D721Med (cell line): ENCODE measurements at regions not wholly inside any gene's neighbourhood (a gene's known extent, or its start where the extent isn't known, plus 50 kb on each side); places are given as distances from the start of the nearest gene placed in this dataset.
A peak's percentile ranks its signal among the peaks of the same experiment; 100 is the strongest.
"Not testable (repeated sequence)": the region's sequence is repeated elsewhere in the genome, so short reads cannot be mapped to it uniquely, and the experiment has no call there.

ENCODE experiments used
- DNase-seq: peaks from one replicate; pipeline ENCODE4 v3.0.0; 2011; ENCODE audit warnings: low spot score; ENCODE audit not compliant: insufficient read length
- FAIRE-seq: peaks from 2 replicates; lab custom pipeline; 2011; peaks lifted over from hg19 to GRCh38; lab: Jason Lieb, UNC
- TF ChIP-seq, protein P1 (sequence below): IDR thresholded peaks from 2 replicates; pipeline ENCODE4 v1.5.1; 2012; ENCODE audit warnings: mild to moderate bottlenecking, control low read depth; ENCODE audit not compliant: insufficient read depth; ENCODE audit errors: missing control alignments

DNA sequence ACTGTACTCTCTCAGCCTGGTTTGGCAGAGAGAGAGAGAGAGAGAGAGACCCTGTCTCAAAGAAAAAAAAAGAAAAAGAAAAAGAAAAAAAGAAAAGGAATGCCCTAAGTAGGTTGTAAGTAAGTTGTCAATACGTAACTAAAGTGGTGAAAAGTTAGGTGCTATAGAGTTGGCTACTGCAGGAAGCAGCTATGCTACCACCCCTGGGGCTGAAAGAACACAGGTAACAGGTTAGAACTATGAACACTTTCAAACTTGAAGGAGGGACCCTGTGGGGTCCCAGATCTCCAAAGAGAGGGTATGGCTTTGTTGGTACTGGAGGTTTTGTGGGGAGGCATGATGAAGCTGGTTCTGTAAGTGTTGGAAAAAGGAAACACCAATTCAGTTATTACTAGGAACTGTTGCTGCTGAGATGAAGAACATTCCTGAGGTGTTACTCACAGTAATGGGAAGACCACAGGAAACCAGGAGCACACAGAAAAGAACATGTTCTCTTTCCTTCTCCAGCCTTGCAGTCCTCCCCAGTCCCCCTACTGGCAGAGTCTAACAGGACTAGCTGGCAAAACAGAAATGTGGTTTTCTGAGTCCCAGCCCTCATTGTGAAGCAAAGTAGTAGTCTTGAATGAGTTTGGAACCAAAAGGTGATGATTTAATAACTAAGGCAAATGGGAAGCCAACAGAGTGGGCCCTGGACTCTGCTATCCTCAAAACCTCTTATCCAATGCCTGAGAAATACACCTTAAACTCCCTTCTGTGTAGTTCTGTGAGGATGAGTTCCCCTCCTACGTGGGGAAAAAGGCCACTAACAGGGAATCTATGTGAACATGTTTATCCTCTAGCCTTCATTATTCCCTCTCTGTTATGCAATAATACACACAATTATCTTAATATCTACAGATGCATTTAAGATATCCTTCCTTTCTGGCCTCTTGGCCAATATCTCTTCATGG lies 427.0 kb upstream of the DDI1 start:
- TF ChIP-seq, protein P1, sequence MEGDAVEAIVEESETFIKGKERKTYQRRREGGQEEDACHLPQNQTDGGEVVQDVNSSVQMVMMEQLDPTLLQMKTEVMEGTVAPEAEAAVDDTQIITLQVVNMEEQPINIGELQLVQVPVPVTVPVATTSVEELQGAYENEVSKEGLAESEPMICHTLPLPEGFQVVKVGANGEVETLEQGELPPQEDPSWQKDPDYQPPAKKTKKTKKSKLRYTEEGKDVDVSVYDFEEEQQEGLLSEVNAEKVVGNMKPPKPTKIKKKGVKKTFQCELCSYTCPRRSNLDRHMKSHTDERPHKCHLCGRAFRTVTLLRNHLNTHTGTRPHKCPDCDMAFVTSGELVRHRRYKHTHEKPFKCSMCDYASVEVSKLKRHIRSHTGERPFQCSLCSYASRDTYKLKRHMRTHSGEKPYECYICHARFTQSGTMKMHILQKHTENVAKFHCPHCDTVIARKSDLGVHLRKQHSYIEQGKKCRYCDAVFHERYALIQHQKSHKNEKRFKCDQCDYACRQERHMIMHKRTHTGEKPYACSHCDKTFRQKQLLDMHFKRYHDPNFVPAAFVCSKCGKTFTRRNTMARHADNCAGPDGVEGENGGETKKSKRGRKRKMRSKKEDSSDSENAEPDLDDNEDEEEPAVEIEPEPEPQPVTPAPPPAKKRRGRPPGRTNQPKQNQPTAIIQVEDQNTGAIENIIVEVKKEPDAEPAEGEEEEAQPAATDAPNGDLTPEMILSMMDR: no peak
- FAIRE-seq (peak; percentile 29), DNase-seq (no peak)

DNA sequence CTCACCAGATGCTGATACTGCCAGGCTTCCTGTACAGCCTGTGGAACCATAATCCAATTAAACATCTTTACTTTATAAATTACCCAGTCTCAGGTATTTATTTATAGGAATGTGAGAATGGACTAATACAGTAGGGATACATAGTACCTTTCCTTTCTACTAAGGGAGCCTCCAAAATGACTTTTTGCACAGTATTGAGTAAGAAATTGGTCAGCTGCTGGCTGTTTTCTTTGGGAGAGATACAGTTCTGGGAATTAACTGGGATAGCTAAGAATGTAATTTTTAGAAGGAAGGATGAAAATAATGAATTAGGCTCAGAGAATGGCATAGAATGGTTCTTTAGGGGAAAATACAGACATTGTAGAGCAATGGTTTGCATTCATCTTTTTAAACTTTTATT lies 426.0 kb upstream of the DDI1 start:
- TF ChIP-seq, protein P1: no peak
- DNase-seq (no peak), FAIRE-seq (no peak)

DNA sequence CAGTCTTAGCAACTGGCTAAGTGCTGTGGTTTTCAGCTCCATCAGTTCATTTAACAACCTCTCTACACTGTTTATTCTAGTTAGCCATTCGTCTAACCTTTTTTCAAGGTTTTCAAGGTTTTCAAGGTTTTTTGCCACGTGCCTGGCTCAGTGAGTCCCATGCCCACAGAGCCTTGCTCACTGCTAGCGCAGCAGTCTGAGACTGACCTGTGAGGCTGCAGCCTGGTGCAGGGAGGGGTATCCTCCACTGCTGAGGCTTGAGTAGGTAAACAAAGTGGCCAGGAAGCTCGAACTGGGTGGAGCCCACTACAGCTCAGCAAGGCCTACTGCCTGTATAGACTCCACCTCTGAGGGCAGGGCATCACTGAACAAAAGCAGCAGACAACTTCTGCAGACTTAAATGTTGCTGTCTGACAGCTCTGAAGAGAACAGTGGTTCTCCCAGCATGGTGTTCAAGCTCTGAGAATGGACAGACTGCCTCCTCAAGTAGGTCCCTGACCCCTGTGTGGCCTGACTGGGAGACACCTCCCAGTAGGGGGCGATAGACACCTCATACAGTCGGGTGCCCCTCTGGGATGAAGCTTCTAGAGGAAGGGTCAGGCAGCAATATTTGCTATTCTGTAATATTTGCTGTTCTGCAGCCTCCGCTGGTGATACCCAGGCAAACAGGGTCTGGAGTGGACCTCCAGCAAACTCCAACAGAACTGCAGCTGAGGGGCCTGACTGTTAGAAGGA lies 424.7 kb upstream of the DDI1 start:
- DNase-seq: not testable (repeated sequence)

DNA sequence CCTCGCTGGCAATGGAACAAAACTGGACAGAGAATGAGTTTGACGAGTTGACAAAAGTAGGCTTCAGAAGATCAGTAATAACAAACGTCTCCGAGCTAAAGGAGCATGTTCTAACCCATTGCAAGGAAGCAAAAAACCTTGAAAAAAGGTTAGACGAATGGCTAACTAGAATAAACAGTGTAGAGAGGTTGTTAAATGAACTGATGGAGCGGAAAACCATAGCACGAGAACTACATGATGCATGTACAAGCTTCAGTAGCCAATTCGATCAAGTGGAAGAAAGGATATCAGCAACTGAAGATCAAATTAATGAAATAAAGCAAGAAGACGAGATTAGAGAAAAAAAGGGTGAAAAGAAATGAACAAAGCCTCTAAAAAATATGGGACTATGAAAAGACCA lies 424.0 kb upstream of the DDI1 start:
- not testable (repeated sequence) for FAIRE-seq, DNase-seq

More for the DNA sequence above, 424.7 kb upstream of the DDI1 start:
- not testable (repeated sequence) for FAIRE-seq

DNA sequence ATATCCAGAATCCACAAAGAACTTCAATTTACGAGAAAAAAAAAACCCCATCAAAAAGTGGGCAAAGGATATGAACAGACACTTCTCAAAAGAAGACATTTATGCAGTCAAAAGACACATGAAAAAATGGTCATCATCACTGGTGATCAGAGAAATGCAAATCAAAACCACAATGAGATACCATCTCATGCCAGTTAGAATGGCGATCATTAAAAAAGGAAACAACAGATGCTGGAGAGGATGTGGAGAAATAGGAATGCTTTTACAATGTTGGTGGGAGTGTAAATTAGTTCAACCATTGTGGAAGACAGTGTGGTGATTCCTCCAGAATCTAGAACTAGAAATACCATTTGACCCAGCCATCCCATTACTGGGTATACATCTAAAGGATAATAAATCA lies 419.9 kb upstream of the DDI1 start:
- FAIRE-seq, DNase-seq: not testable (repeated sequence)

DNA sequence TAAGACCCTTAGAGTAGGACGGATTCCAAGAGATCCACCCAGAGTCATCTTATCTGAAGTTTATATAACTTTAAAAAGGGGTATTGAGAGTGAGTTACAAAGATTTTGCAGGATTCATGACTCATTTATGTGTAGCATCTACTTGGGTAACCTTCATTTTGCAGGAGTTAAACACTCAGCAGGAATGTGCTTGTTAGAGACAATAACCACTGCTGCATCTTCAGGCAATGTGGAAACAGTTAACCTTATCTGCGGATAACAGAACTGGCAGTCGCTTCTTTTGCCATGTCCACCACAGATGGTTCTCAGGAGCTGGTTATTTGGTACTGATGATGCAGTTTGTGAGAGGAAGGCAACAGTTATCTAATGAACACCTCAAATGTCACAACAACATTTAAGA lies 417.9 kb upstream of the DDI1 start:
- FAIRE-seq: no peak
- TF ChIP-seq, protein P1: no peak
- DNase-seq: no peak

DNA sequence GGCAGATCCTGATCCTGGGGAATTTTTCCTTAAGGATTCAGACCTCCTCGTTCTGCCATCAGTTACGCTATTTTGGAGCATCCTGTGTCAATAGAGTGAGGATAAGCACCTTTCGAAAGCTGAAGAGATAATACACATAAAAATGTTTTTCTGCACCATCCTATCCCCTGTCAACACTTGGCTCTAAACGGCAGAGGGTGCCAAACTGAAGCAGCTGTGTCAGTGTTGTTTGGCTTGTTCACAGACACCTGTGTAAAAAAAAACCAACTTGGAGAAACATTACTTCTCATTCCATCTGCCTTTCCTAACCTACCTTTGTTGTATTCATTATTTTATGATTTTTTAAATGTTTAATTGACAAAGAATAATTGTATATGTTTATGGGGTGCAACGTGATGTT lies 417.0 kb upstream of the DDI1 start:
- TF ChIP-seq, protein P1: no peak
- FAIRE-seq (no peak), DNase-seq (no peak)

DNA sequence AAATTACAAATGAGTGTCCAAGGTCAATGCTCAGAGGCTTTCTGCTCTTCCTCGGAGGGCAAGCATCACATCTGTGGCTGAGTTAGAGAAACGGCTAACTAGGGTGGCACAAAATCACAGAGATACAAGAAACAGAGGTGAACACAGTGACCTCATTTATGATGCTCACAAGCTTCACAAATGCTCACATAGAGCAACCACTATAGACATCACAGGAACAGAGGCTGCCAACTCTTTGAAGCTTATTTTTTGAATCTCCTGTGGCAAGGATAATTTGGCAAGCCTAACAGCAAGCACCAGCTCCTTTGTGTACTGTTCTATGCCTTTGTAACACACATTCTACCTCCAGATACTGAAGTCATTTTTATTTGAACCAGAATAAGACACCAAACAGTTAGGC lies 416.5 kb upstream of the DDI1 start:
- no peak for DNase-seq
- FAIRE-seq: no peak
- TF ChIP-seq, protein P1: no peak
